GM23338 (cell line): ENCODE measurements at regions not wholly inside any gene's neighbourhood (a gene's known extent, or its start where the extent isn't known, plus 50 kb on each side); places are given as distances from the start of the nearest gene placed in this dataset.

Source experiments
- ATAC-seq: fragments of 200-7000 bp; cut with Tn5 transposase; 3 replicates; pipeline ENCODE4 v1.9.1; 2020
- DNase-seq: peaks from one replicate; pipeline ENCODE4 v3.0.0-alpha.2; 2015; ENCODE audit warnings: low spot score
- H2AFZ ChIP-seq: fragments of 200-600 bp; sonication (generic); 2 replicates; pipeline ENCODE4 v1.8.0; 2016; ENCODE audit warnings: antibody characterized with exemption, mild to moderate bottlenecking, moderate library complexity
- H3F3A ChIP-seq: fragments of 200-600 bp; sonication (generic); replicated peaks from 2 replicates; pipeline ENCODE4 v1.8.0; 2017; ENCODE audit warnings: antibody characterized with exemption, mixed run types, low read depth
- H3K27ac ChIP-seq: fragments of 200-600 bp; sonication (generic); 2 replicates; pipeline ENCODE4 v1.6.1; 2016; ENCODE audit warnings: low read depth
- H3K27me3 ChIP-seq: fragments of 200-600 bp; sonication (generic); 2 replicates; pipeline ENCODE4 v1.8.0; 2016; ENCODE audit warnings: mild to moderate bottlenecking, mixed run types, moderate library complexity; ENCODE audit not compliant: insufficient read depth
- H3K36me3 ChIP-seq: fragments of 200-600 bp; sonication (generic); 2 replicates; pipeline ENCODE4 v1.8.0; 2016; ENCODE audit warnings: mild to moderate bottlenecking; ENCODE audit not compliant: insufficient read depth
- H3K4me1 ChIP-seq: fragments of 200-600 bp; sonication (generic); 2 replicates; pipeline ENCODE4 v1.8.0; 2016; ENCODE audit warnings: mild to moderate bottlenecking, moderate library complexity; ENCODE audit not compliant: insufficient read depth
- H3K4me2 ChIP-seq: fragments of 200-600 bp; sonication (generic); 2 replicates; pipeline ENCODE4 v1.7.1; 2017; ENCODE audit warnings: mixed run types
- H3K4me3 ChIP-seq: fragments of 200-600 bp; sonication (generic); 2 replicates; pipeline ENCODE4 v1.6.1; 2016; ENCODE audit warnings: mixed run types
- H3K79me2 ChIP-seq: fragments of 200-600 bp; sonication (generic); replicated peaks from 2 replicates; pipeline ENCODE4 v1.8.0; 2017; ENCODE audit warnings: mild to moderate bottlenecking; ENCODE audit not compliant: insufficient read depth
- H3K9me2 ChIP-seq: fragments of 200-600 bp; sonication (generic); 2 replicates; pipeline ENCODE4 v1.8.0; 2017; ENCODE audit not compliant: insufficient read depth
- H4K20me1 ChIP-seq: fragments of 200-600 bp; sonication (generic); replicated peaks from 2 replicates; pipeline ENCODE4 v1.8.0; 2017; ENCODE audit warnings: mild to moderate bottlenecking; ENCODE audit not compliant: insufficient read depth
- H3K27ac Mint-ChIP-seq: 2 replicates; pipeline ENCODE4 v1.8.0; 2020; ENCODE audit warnings: inconsistent platforms, mild to moderate bottlenecking, moderate library complexity, mixed read lengths
- H3K27me3 Mint-ChIP-seq: 3 replicates; pipeline ENCODE4 v1.8.0; 2022; ENCODE audit warnings: low read depth, mild to moderate bottlenecking, moderate library complexity, mixed read lengths, inconsistent platforms; ENCODE audit not compliant: insufficient read depth, poor library complexity
- H3K36me3 Mint-ChIP-seq: 3 replicates; pipeline ENCODE4 v1.8.0; 2021; ENCODE audit warnings: low read depth, mild to moderate bottlenecking, inconsistent platforms, moderate library complexity, mixed read lengths
- H3K4me1 Mint-ChIP-seq: 3 replicates; pipeline ENCODE4 v1.8.0; 2020; ENCODE audit warnings: mild to moderate bottlenecking, inconsistent platforms, mixed read lengths
- H3K4me3 Mint-ChIP-seq: 3 replicates; pipeline ENCODE4 v1.8.0; 2021; ENCODE audit warnings: moderate library complexity, mild to moderate bottlenecking, inconsistent platforms, mixed read lengths
- H3K9me3 Mint-ChIP-seq: 3 replicates; pipeline ENCODE4 v1.8.0; 2020; ENCODE audit warnings: moderate library complexity, mild to moderate bottlenecking, inconsistent platforms, mixed read lengths
- CREB1 ChIP-seq: fragments of 250-450 bp; sonication (Bioruptor Pico); IDR thresholded peaks from 2 replicates; pipeline ENCODE4 v1.5.0; 2020; ENCODE audit warnings: low read depth, mild to moderate bottlenecking, moderate library complexity
- EZH2 ChIP-seq: fragments of 200-600 bp; sonication (generic); IDR thresholded peaks from one replicate; pipeline ENCODE4 v1.8.0; 2017; ENCODE audit warnings: antibody characterized with exemption, mild to moderate bottlenecking, low read depth; ENCODE audit not compliant: unreplicated experiment
- EZH2phosphoT487 ChIP-seq: fragments of 200-600 bp; sonication (generic); IDR thresholded peaks from one replicate; pipeline ENCODE4 v1.8.1; 2018; ENCODE audit warnings: antibody characterized with exemption; ENCODE audit not compliant: unreplicated experiment
- NANOG ChIP-seq: IDR thresholded peaks from 2 replicates; pipeline ENCODE4 v1.6.1; 2016; ENCODE audit warnings: antibody characterized with exemption, borderline replicate concordance
- POLR2AphosphoS5 ChIP-seq: IDR thresholded peaks from 2 replicates; pipeline ENCODE4 v1.6.1; 2016; ENCODE audit warnings: antibody characterized with exemption, low read depth
- STAT1 ChIP-seq: IDR thresholded peaks from one replicate; pipeline ENCODE4 v1.6.1; 2016; ENCODE audit warnings: antibody characterized with exemption; ENCODE audit not compliant: unreplicated experiment
- ZNF114 ChIP-seq: fragments of 250-450 bp; sonication (Bioruptor Pico); IDR thresholded peaks from 2 replicates; pipeline ENCODE4 v1.5.0; 2020; ENCODE audit warnings: mild to moderate bottlenecking, moderate library complexity
- ZNF331 ChIP-seq: fragments of 250-450 bp; sonication (Bioruptor Pico); IDR thresholded peaks from 2 replicates; pipeline ENCODE4 v1.5.0; 2020; ENCODE audit warnings: low read depth, mild to moderate bottlenecking, moderate library complexity
- ZNF462 ChIP-seq: fragments of 250-450 bp; sonication (Bioruptor Pico); IDR thresholded peaks from 2 replicates; pipeline ENCODE4 v1.5.0; 2020; ENCODE audit warnings: mild to moderate bottlenecking, moderate library complexity
- TF ChIP-seq, protein P1 (sequence below): IDR thresholded peaks from 2 replicates; pipeline ENCODE4 v1.6.1; 2016; ENCODE audit warnings: antibody characterized with exemption
- TF ChIP-seq, protein P2 (sequence below): IDR thresholded peaks from one replicate; pipeline ENCODE4 v1.6.1; 2018; ENCODE audit warnings: antibody characterized with exemption; ENCODE audit not compliant: unreplicated experiment

DNA sequence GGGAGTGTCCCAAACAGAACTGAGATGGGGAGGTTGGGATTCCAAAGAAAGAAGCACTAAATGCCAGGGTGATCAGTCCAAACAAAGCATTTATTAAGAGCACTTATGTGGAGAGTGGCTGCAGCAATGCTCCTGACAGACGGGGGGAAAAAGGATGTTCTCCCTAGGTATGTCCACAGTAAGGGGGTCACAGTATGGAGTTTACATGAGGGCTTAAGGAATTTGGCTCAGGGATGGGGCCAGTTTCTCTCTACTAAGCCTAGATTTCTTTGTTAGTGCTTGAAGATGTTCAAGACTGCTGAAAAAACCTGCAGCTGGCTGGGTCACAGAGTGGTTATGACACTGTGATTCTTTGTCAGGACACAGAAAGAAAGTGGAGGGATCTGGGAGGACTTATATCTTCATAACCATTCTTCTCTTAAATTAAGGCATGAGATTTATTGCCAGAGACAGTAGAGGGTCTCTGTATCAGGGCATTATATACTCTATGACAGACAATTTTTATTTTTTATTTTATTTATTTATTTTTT is 1468.0 kb downstream of the C4orf33 start:
- Histone ChIP-seq H3K4me2 (no peak overlapping the region), H3K27ac (no peak overlapping the region), H3K9me2 (peaks cover 4% of the 10 kb centered on the region; the same call in 1 of the 2 replicates), H3K4me1 (peaks cover 13% of the 10 kb centered on the region; the same call in 1 of the 2 replicates), H3F3A (no peaks in the 10 kb centered on the region), H3K79me2 (peaks cover 3% of the 10 kb centered on the region; the same call in 1 of the 2 replicates), H4K20me1 (no peaks in the 10 kb centered on the region), H3K27me3 (no peaks in the 10 kb centered on the region), H3K36me3 (peaks cover 8% of the 10 kb centered on the region; the same call in 1 of the 2 replicates), H2AFZ (peak overlapping the region; percentile 96), H3K4me3 (no peak overlapping the region)
- peaks cover 6% of the 10 kb centered on the region; the same call in 2 of the 3 replicates for H3K4me1 Mint-ChIP-seq
- peak; percentile 63 for ATAC-seq
- H3K27me3 Mint-ChIP-seq = peaks cover 3% of the 10 kb centered on the region
- peak; percentile 17 for DNase-seq
- no peak overlapping the region for H3K4me3 Mint-ChIP-seq
- H3K9me3 Mint-ChIP-seq = peaks cover 18% of the 10 kb centered on the region; the same call in 2 of the 3 replicates
- H3K27ac Mint-ChIP-seq = peak overlapping the region; percentile 46; the same call in 1 of the 2 replicates
- H3K36me3 Mint-ChIP-seq = peaks cover 21% of the 10 kb centered on the region; the same call in 2 of the 3 replicates
- TF ChIP-seq ZNF331 = no peak
- TF ChIP-seq, protein P1, sequence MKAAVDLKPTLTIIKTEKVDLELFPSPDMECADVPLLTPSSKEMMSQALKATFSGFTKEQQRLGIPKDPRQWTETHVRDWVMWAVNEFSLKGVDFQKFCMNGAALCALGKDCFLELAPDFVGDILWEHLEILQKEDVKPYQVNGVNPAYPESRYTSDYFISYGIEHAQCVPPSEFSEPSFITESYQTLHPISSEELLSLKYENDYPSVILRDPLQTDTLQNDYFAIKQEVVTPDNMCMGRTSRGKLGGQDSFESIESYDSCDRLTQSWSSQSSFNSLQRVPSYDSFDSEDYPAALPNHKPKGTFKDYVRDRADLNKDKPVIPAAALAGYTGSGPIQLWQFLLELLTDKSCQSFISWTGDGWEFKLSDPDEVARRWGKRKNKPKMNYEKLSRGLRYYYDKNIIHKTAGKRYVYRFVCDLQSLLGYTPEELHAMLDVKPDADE = no peak

GRCh38 chr4:130568746-130569145 is 1472.8 kb downstream of the C4orf33 start:
- H3K36me3 Mint-ChIP-seq = peaks cover 56% of the 10 kb centered on the region
- no peak for ATAC-seq

More at GRCh38 chr4:130568746-130569145, 1472.8 kb downstream of the C4orf33 start:
- H3K4me1 ChIP-seq = peaks cover 9% of the 10 kb centered on the region
- H3K36me3 ChIP-seq = peaks cover 22% of the 10 kb centered on the region
- Mint-ChIP-seq H3K27me3 (no peaks in the 10 kb centered on the region), H3K27ac (no peak overlapping the region), H3K9me3 (peaks cover 46% of the 10 kb centered on the region), H3K4me3 (no peak overlapping the region), H3K4me1 (peaks cover 6% of the 10 kb centered on the region)
- no peak overlapping the region for H2AFZ ChIP-seq
- H3K79me2 ChIP-seq = no peaks in the 10 kb centered on the region; the same call in 1 of the 2 replicates
- no peaks in the 10 kb centered on the region for H3F3A ChIP-seq
- H4K20me1 ChIP-seq = no peaks in the 10 kb centered on the region
- H3K4me3 ChIP-seq = no peak overlapping the region
- no peaks in the 10 kb centered on the region for H3K27me3 ChIP-seq
- DNase-seq = no peak
- H3K27ac ChIP-seq = no peak overlapping the region
- H3K4me2 ChIP-seq = no peak overlapping the region
- TF ChIP-seq NANOG (no peak), ZNF114 (CRISPR knock-in tag) (no peak), STAT1 (no peak), POLR2AphosphoS5 (no peak), EZH2phosphoT487 (no peak), ZNF462 (no peak), EZH2 (no peak), CREB1 (CRISPR knock-in tag) (no peak), ZNF331 (no peak)
- TF ChIP-seq, protein P2, sequence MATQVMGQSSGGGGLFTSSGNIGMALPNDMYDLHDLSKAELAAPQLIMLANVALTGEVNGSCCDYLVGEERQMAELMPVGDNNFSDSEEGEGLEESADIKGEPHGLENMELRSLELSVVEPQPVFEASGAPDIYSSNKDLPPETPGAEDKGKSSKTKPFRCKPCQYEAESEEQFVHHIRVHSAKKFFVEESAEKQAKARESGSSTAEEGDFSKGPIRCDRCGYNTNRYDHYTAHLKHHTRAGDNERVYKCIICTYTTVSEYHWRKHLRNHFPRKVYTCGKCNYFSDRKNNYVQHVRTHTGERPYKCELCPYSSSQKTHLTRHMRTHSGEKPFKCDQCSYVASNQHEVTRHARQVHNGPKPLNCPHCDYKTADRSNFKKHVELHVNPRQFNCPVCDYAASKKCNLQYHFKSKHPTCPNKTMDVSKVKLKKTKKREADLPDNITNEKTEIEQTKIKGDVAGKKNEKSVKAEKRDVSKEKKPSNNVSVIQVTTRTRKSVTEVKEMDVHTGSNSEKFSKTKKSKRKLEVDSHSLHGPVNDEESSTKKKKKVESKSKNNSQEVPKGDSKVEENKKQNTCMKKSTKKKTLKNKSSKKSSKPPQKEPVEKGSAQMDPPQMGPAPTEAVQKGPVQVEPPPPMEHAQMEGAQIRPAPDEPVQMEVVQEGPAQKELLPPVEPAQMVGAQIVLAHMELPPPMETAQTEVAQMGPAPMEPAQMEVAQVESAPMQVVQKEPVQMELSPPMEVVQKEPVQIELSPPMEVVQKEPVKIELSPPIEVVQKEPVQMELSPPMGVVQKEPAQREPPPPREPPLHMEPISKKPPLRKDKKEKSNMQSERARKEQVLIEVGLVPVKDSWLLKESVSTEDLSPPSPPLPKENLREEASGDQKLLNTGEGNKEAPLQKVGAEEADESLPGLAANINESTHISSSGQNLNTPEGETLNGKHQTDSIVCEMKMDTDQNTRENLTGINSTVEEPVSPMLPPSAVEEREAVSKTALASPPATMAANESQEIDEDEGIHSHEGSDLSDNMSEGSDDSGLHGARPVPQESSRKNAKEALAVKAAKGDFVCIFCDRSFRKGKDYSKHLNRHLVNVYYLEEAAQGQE = no peak
- H3K9me2 ChIP-seq = peaks cover 4% of the 10 kb centered on the region; the same call in 1 of the 2 replicates
